Tibial nerve (tissue), 4 donors: ENCODE measurements at regions not wholly inside any gene's neighbourhood (a gene's known extent, or its start where the extent isn't known, plus 50 kb on each side); places are given as distances from the start of the nearest gene placed in this dataset.

Experiments
- DNase-seq, 2 donors: peaks; one replicate each; pipeline ENCODE4 v3.0.0-alpha.2; 2019; ENCODE audit warnings: low spot score in 2 of 2
- H3K27ac ChIP-seq, 4 donors: fragments of 200-600 bp; sonication (generic) in 3 of 4; one replicate each; pipeline ENCODE4 v1.5.1; 2017 to 2019; ENCODE audit warnings: mild to moderate bottlenecking in 1 of 4
- H3K27me3 ChIP-seq, 2 donors: fragments of 200-600 bp; sonication (generic) in 1 of 2; one replicate each; pipeline versions ENCODE4 v1.5.1 to v1.6.0; 2017 to 2019
- H3K36me3 ChIP-seq, 3 donors: fragments of 200-600 bp; sonication (generic); one replicate each; pipeline ENCODE4 v1.5.1; 2018 to 2019
- H3K4me1 ChIP-seq, 4 donors: fragments of 200-600 bp; sonication (generic) in 3 of 4; one replicate each; pipeline ENCODE4 v1.5.1; 2017 to 2019
- H3K4me3 ChIP-seq, 4 donors: fragments of 200-600 bp; sonication (generic) in 3 of 4; one replicate each; pipeline ENCODE4 v1.5.1; 2017 to 2019; ENCODE audit warnings: mild to moderate bottlenecking in 1 of 4, moderate library complexity in 1 of 4
- H3K9me3 ChIP-seq, 4 donors: fragments of 200-600 bp; sonication (generic) in 3 of 4; one replicate each; pipeline ENCODE4 v1.5.1; 2017 to 2019
- CTCF ChIP-seq, 5 experiments: fragments of 200-600 bp in 3 of 5; fragments of 450-650 bp in 2 of 5; sonication (generic) in 3 of 5; IDR thresholded peaks; one replicate each; pipeline ENCODE4 v1.5.1; 2016 to 2019; ENCODE audit warnings: antibody characterized with exemption in 5 of 5, mild to moderate bottlenecking in 3 of 5, moderate library complexity in 2 of 5
- EP300 ChIP-seq, 2 donors: sonication (generic); formaldehyde crosslinking; IDR thresholded peaks; one replicate each; pipeline ENCODE4 v1.6.1; 2017; ENCODE audit warnings: antibody characterized with exemption in 2 of 2, mild to moderate bottlenecking in 1 of 2
- POLR2A ChIP-seq, 2 donors: fragments of 450-650 bp; IDR thresholded peaks; one replicate each; pipeline ENCODE4 v1.6.1; 2017; ENCODE audit warnings: antibody characterized with exemption in 2 of 2, mild to moderate bottlenecking in 2 of 2, moderate library complexity in 2 of 2
- WGBS, 2 donors: methylation state at CpG; one replicate each; pipeline ENCODE4 v1.1.5; 2018; 5-methylcytosine and 5-hydroxymethylcytosine counted together

DNA sequence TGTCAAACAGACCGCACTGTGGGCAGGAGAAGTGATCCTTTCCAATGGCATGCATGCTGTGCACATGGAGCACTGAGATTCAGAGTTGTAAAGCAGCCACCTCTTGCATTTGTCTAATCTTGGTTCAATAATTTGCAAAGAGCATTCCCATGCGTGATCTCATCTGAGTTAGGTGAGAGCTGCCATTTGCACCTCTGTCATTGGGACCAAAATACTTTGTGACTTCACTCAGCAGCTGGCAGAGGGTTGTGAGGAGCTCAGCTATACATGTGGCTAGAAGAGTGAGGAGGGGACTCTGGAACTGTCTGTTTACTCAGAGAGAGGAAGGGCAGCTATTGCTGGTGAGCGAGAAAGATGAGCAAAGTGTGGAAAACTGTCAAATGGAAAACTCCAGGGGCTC lies 265.1 kb upstream of the TNP1 start:
- TF ChIP-seq EP300 (IDR thresholded peaks at IDR 0.05) = no peak
- no peak for TF ChIP-seq POLR2A (IDR thresholded peaks at IDR 0.05)
- TF ChIP-seq CTCF (IDR thresholded peaks at IDR 0.05) = no peak
- no peaks in the 10 kb centered on the region for H3K36me3 ChIP-seq
- WGBS, 2 donors = 93 to 95% methylated on average over 3 of the region's 3 CpGs
- H3K27ac ChIP-seq = no peak overlapping the region
- H3K9me3 ChIP-seq = no peaks in the 10 kb centered on the region
- H3K4me1 ChIP-seq = no peaks in the 10 kb centered on the region
- no peak overlapping the region for H3K4me3 ChIP-seq
- DNase-seq = no peak
- H3K27me3 ChIP-seq = no peaks in the 10 kb centered on the region

GRCh38 chr2:217124050-217124449 lies 264.2 kb upstream of the TNP1 start:
- TF ChIP-seq CTCF (IDR thresholded peaks at IDR 0.05) (no peak), POLR2A (IDR thresholded peaks at IDR 0.05) (no peak), EP300 (IDR thresholded peaks at IDR 0.05) (no peak)
- no peaks in the 10 kb centered on the region for H3K4me1 ChIP-seq
- no peaks in the 10 kb centered on the region for H3K27me3 ChIP-seq
- no peak overlapping the region for H3K4me3 ChIP-seq
- no peaks in the 10 kb centered on the region for H3K36me3 ChIP-seq
- DNase-seq = no peak
- no peak overlapping the region for H3K27ac ChIP-seq
- H3K9me3 ChIP-seq = no peaks in the 10 kb centered on the region
- WGBS, 2 donors = 93 to 96% methylated on average over 2 of the region's 2 CpGs

DNA sequence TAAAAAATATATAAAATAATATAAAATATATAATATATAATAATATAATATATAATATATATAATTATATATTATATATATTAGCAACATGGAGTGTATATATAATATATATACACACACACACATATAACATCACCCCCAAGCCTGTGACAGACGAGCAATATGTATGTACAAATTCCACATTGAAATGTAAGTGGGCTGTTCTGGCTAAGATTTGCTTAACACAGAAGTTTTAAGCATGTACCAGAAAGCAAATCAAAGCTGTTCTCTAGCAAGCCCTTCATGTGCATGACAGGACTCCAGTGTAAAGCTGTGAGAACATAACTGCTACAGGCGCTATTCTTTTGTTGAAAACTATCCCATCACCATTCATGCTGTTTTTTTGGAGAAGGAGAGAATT lies 261.7 kb upstream of the TNP1 start:
- Histone ChIP-seq H3K4me3 (no peak overlapping the region), H3K36me3 (no peaks in the 10 kb centered on the region), H3K27me3 (no peaks in the 10 kb centered on the region), H3K9me3 (no peaks in the 10 kb centered on the region), H3K4me1 (no peaks in the 10 kb centered on the region), H3K27ac (no peak overlapping the region)
- no peak for TF ChIP-seq EP300 (IDR thresholded peaks at IDR 0.05)
- TF ChIP-seq POLR2A (IDR thresholded peaks at IDR 0.05) = no peak
- no peak for TF ChIP-seq CTCF (IDR thresholded peaks at IDR 0.05)
- DNase-seq = no peak
- WGBS, 2 donors = 73 to 97% methylated on average over 2 of the region's 2 CpGs

DNA sequence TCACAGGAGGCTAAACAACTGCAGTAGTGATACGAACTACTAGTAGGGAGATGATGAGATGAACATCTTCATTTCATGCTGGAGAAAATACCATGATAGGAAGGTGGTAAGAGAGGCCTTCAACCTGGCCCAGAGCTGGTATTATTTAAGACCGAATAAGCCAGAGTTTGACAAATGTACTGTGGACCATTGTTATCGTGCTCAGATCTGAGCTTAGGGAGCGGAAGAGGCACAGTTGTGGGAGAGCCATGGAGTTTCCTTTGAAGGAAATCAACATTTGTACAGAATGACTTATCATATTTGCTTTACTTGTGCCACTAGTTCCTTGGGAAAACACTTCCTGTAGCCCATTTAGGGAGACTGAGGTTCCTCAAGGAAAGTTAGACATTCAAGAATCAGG lies 260.6 kb upstream of the TNP1 start:
- no peaks in the 10 kb centered on the region for H3K27me3 ChIP-seq
- TF ChIP-seq EP300 (IDR thresholded peaks at IDR 0.05) (no peak), CTCF (IDR thresholded peaks at IDR 0.05) (no peak), POLR2A (IDR thresholded peaks at IDR 0.05) (no peak)
- H3K9me3 ChIP-seq = no peaks in the 10 kb centered on the region
- H3K4me3 ChIP-seq = no peak overlapping the region
- WGBS, 2 donors = 92 to 97% methylated on average over 4 of the region's 4 CpGs
- no peaks in the 10 kb centered on the region for H3K4me1 ChIP-seq
- H3K27ac ChIP-seq = no peak overlapping the region
- DNase-seq = no peak
- H3K36me3 ChIP-seq = no peaks in the 10 kb centered on the region

DNA sequence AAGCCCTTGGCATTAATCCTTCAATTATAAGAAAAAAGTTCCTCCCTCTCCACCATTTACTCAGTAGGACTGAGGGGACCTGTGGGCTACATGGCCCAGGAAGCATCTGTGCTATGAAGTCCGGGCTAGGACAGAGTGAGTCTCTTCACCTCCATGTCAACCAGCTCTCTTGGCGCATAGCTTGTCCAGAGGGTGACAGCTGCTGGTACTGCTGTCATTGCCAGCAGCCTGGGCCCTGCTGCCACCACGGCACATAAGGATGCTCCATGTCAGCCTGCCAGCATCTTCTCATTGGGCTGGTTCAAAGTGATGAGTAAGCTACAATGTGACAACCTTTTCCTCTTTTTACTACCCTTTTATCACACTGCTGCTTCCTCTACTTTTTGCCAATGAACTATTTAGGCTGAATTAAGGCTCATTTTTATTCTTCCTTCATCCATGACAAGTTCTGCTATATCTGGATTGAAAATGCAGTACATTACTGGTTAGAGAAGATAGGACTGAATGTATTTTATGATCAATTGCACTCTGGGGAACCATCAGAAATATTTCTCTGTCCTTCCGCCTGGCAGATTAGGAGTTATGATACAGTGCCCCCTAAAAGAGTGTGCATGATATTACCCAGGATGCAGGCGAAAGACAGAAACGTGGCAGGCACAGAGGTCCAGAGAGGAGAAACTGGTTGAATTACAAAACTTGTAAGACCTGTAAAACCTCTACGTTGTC lies 258.9 kb upstream of the TNP1 start:
- no peaks in the 10 kb centered on the region for H3K36me3 ChIP-seq
- 81 to 93% methylated on average over 7 of the region's 7 CpGs for WGBS, 2 donors
- DNase-seq = no peak
- no peaks in the 10 kb centered on the region for H3K9me3 ChIP-seq
- H3K4me1 ChIP-seq = no peaks in the 10 kb centered on the region
- H3K27me3 ChIP-seq = no peaks in the 10 kb centered on the region
- no peak for TF ChIP-seq POLR2A (IDR thresholded peaks at IDR 0.05)
- no peak for TF ChIP-seq EP300 (IDR thresholded peaks at IDR 0.05)
- no peak for TF ChIP-seq CTCF (IDR thresholded peaks at IDR 0.05)
- no peak overlapping the region for H3K27ac ChIP-seq
- H3K4me3 ChIP-seq = no peak overlapping the region
